D721Med (cell line): ENCODE measurements at regions not wholly inside any gene's neighbourhood (a gene's known extent, or its start where the extent isn't known, plus 50 kb on each side); places are given as distances from the start of the nearest gene placed in this dataset.

Source experiments
- DNase-seq: peaks from one replicate; pipeline ENCODE4 v3.0.0; 2011; ENCODE audit warnings: low spot score; ENCODE audit not compliant: insufficient read length
- FAIRE-seq: peaks from 2 replicates; lab custom pipeline; 2011; peaks lifted over from hg19 to GRCh38; lab: Jason Lieb, UNC
- CTCF ChIP-seq: IDR thresholded peaks from 2 replicates; pipeline ENCODE4 v1.5.1; 2012; ENCODE audit warnings: mild to moderate bottlenecking, control low read depth; ENCODE audit not compliant: insufficient read depth; ENCODE audit errors: missing control alignments

GRCh38 chr2:191782351-191782750 lies 64.5 kb downstream of the CAVIN2 start:
- FAIRE-seq (no peak), DNase-seq (no peak)
- no peak for TF ChIP-seq CTCF

GRCh38 chr2:191783416-191783815 lies 63.5 kb downstream of the CAVIN2 start:
- no peak for FAIRE-seq
- no peak for DNase-seq
- TF ChIP-seq CTCF, result no peak
